Thyroid gland (tissue), 4 donors: ENCODE measurements at regions not wholly inside any gene's neighbourhood (a gene's known extent, or its start where the extent isn't known, plus 50 kb on each side); places are given as distances from the start of the nearest gene placed in this dataset.

Source experiments
- DNase-seq, 2 donors: peaks; one replicate each; pipeline ENCODE4 v3.0.0-alpha.2; 2019
- H3K27ac ChIP-seq, 3 donors: fragments of 200-600 bp; sonication (generic); 1 replicate in 2 of 3; 2 replicates in 1 of 3; pipeline ENCODE4 v1.5.1; 2016 to 2019; ENCODE audit warnings: mild to moderate bottlenecking in 1 of 3, moderate library complexity in 1 of 3
- H3K27me3 ChIP-seq: fragments of 200-600 bp; sonication (generic); one replicate; pipeline ENCODE4 v1.5.1; 2019
- H3K36me3 ChIP-seq, 2 donors: fragments of 200-600 bp; sonication (generic); one replicate each; pipeline ENCODE4 v1.5.1; 2016 to 2019
- H3K4me1 ChIP-seq, 2 donors: fragments of 200-600 bp; sonication (generic); one replicate each; pipeline ENCODE4 v1.5.1; 2017 to 2019
- H3K4me3 ChIP-seq, 3 donors: fragments of 200-600 bp; sonication (generic); replicated peaks in 1 of 3; 1 replicate in 2 of 3; 2 replicates in 1 of 3; pipeline ENCODE4 v1.5.1; 2016; ENCODE audit warnings: mild to moderate bottlenecking in 1 of 3
- H3K9me3 ChIP-seq: fragments of 200-600 bp; sonication (generic); one replicate; pipeline ENCODE4 v1.5.1; 2017
- CTCF ChIP-seq, 6 experiments: fragments of 200-600 bp in 3 of 6; fragments of 450-650 bp in 3 of 6; sonication (generic) in 3 of 6; IDR thresholded peaks; one replicate each; pipeline ENCODE4 v1.5.1; 2016 to 2019; ENCODE audit warnings: antibody characterized with exemption in 6 of 6, mild to moderate bottlenecking in 2 of 6, inconsistent platforms in 1 of 6, moderate library complexity in 1 of 6
- POLR2A ChIP-seq, 2 donors: fragments of 450-650 bp; IDR thresholded peaks; one replicate each; pipeline ENCODE4 v1.6.1; 2017; ENCODE audit warnings: antibody characterized with exemption in 2 of 2, mild to moderate bottlenecking in 2 of 2, moderate library complexity in 1 of 2
- whole genome bisulfite sequencing, 2 donors: methylation state at CpG; one replicate each; pipeline ENCODE4 v1.1.5; 2017; 5-methylcytosine and 5-hydroxymethylcytosine counted together
- intact Hi-C: fragments of 100-400 bp; cut with DNase I; formaldehyde crosslinking; loops from one replicate; pipeline ENCODE4 v1.15.1; 2023

- intact Hi-C loops, result no loop called here
- TF ChIP-seq CTCF (IDR thresholded peaks at IDR 0.05) (no peak), POLR2A (IDR thresholded peaks at IDR 0.05) (no peak)
- Histone ChIP-seq H3K4me3 (no peak overlapping the region), H3K9me3 (no peaks in the 10 kb centered on the region), H3K36me3 (no peaks in the 10 kb centered on the region), H3K4me1 (no peaks in the 10 kb centered on the region), H3K27ac (no peak overlapping the region), H3K27me3 (no peaks in the 10 kb centered on the region)
- 69 to 79% methylated on average over 8 of the region's 8 CpGs for WGBS, 2 donors
- DNase-seq, result no peak
Observed at GRCh38 chr22:48959496-48959895, 868.2 kb downstream of the BRD1 start.

GRCh38 chr22:48957987-48958321 is 869.7 kb downstream of the BRD1 start:
- H3K27ac ChIP-seq, result no peak overlapping the region
- no peaks in the 10 kb centered on the region for H3K9me3 ChIP-seq
- DNase-seq, result no peak
- WGBS, 2 donors, result 84 to 85% methylated on average over 5 of the region's 5 CpGs
- no peaks in the 10 kb centered on the region for H3K36me3 ChIP-seq
- TF ChIP-seq CTCF (IDR thresholded peaks at IDR 0.05) (no peak), POLR2A (IDR thresholded peaks at IDR 0.05) (no peak)
- H3K4me3 ChIP-seq, result no peak overlapping the region
- H3K27me3 ChIP-seq, result no peaks in the 10 kb centered on the region
- H3K4me1 ChIP-seq, result no peaks in the 10 kb centered on the region
- intact Hi-C loops, result no loop called here

- H3K4me1 ChIP-seq, result no peaks in the 10 kb centered on the region
- 84 to 98% methylated on average over 13 to 16 of the region's 21 CpGs for WGBS, 2 donors
Observed at GRCh38 chr22:48957311-48957986, 870.2 kb downstream of the BRD1 start.

GRCh38 chr22:48955351-48956311 is 872.0 kb downstream of the BRD1 start:
- no peaks in the 10 kb centered on the region for H3K27me3 ChIP-seq
- no peak overlapping the region for H3K4me3 ChIP-seq
- no peaks in the 10 kb centered on the region for H3K36me3 ChIP-seq
- H3K4me1 ChIP-seq, result no peaks in the 10 kb centered on the region
- no peak for TF ChIP-seq CTCF (IDR thresholded peaks at IDR 0.05)
- no peaks in the 10 kb centered on the region for H3K9me3 ChIP-seq
- no peak for DNase-seq
- no peak overlapping the region for H3K27ac ChIP-seq
- intact Hi-C loops, result no loop called here
- whole genome bisulfite sequencing, 2 donors, result 77 to 78% methylated on average over 24 to 31 of the region's 36 CpGs

More at GRCh38 chr22:48957311-48957986, 870.2 kb downstream of the BRD1 start:
- no peak overlapping the region for H3K27ac ChIP-seq
- no peak for TF ChIP-seq POLR2A (IDR thresholded peaks at IDR 0.05)
- no peak for TF ChIP-seq CTCF (IDR thresholded peaks at IDR 0.05)
- H3K36me3 ChIP-seq, result no peaks in the 10 kb centered on the region
- intact Hi-C loops, result no loop called here
- H3K9me3 ChIP-seq, result no peaks in the 10 kb centered on the region
- no peaks in the 10 kb centered on the region for H3K27me3 ChIP-seq
- DNase-seq, result no peak
- H3K4me3 ChIP-seq, result no peak overlapping the region

GRCh38 chr22:48954781-48955311 is 872.8 kb downstream of the BRD1 start:
- DNase-seq, result no peak
- H3K36me3 ChIP-seq, result no peaks in the 10 kb centered on the region
- no peak overlapping the region for H3K4me3 ChIP-seq
- TF ChIP-seq CTCF (IDR thresholded peaks at IDR 0.05), result no peak
- TF ChIP-seq POLR2A (IDR thresholded peaks at IDR 0.05), result no peak
- H3K9me3 ChIP-seq, result no peaks in the 10 kb centered on the region
- intact Hi-C loops, result no loop called here
- no peak overlapping the region for H3K27ac ChIP-seq
- H3K4me1 ChIP-seq, result no peaks in the 10 kb centered on the region
- no peaks in the 10 kb centered on the region for H3K27me3 ChIP-seq
- 59 to 60% methylated on average over 12 to 16 of the region's 16 CpGs for WGBS, 2 donors
